ENCODE measurements at regions not wholly inside any gene's neighbourhood (a gene's known extent, or its start where the extent isn't known, plus 50 kb on each side); places are given as distances from the start of the nearest gene placed in this dataset.

GRCh38 chr18:67354692-67355091 lies 161.8 kb downstream of the DSEL start:
- Histone ChIP-seq H3K4me3 (ENCODE audit: low read depth in 1 of 3, low read length in 3 of 3) (no peak overlapping the region), H3K27me3 (ENCODE audit: control insufficient read depth in 4 of 4, insufficient read depth in 4 of 4, low read length in 3 of 4) (no peaks in the 10 kb centered on the region), H3K9ac (ENCODE audit: low read depth in 1 of 2, low read length in 2 of 2) (no peak overlapping the region), H3K27ac (ENCODE audit: low read depth in 1 of 2, low read length in 2 of 2) (no peak overlapping the region), H3K36me3 (ENCODE audit: control insufficient read depth in 4 of 4, insufficient read depth in 3 of 4, low read depth in 1 of 4, low read length in 3 of 4) (no peaks in the 10 kb centered on the region), H3K9me3 (ENCODE audit: control insufficient read depth in 4 of 4, low read length in 3 of 4) (no peaks in the 10 kb centered on the region), H3K4me1 (ENCODE audit: control insufficient read depth in 4 of 4, insufficient read depth in 4 of 4, low read length in 3 of 4) (no peaks in the 10 kb centered on the region)
- WGBS: 88% methylated on average over 4 of the region's 4 CpGs
- TF ChIP-seq GABPA (IDR thresholded peaks at IDR 0.05 in 1 of 2, conservative IDR thresholded peaks at IDR 0.05 in 1 of 2) (no peak), REST (IDR thresholded peaks at IDR 0.05) (no peak), NR2F2 (IDR thresholded peaks at IDR 0.05) (no peak), FOXA1 (IDR thresholded peaks at IDR 0.05) (no peak), SP1 (IDR thresholded peaks at IDR 0.05) (no peak), TAF1 (conservative IDR thresholded peaks at IDR 0.05) (no peak), YY1 (IDR thresholded peaks at IDR 0.05) (no peak), ATF3 (IDR thresholded peaks at IDR 0.05) (no peak), RXRA (IDR thresholded peaks at IDR 0.05) (no peak), HNF4A (conservative IDR thresholded peaks at IDR 0.05) (no peak)
- TF ChIP-seq, protein P1, sequence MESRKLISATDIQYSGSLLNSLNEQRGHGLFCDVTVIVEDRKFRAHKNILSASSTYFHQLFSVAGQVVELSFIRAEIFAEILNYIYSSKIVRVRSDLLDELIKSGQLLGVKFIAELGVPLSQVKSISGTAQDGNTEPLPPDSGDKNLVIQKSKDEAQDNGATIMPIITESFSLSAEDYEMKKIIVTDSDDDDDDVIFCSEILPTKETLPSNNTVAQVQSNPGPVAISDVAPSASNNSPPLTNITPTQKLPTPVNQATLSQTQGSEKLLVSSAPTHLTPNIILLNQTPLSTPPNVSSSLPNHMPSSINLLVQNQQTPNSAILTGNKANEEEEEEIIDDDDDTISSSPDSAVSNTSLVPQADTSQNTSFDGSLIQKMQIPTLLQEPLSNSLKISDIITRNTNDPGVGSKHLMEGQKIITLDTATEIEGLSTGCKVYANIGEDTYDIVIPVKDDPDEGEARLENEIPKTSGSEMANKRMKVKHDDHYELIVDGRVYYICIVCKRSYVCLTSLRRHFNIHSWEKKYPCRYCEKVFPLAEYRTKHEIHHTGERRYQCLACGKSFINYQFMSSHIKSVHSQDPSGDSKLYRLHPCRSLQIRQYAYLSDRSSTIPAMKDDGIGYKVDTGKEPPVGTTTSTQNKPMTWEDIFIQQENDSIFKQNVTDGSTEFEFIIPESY (IDR thresholded peaks at IDR 0.05): no peak
- TF ChIP-seq, protein P2, sequence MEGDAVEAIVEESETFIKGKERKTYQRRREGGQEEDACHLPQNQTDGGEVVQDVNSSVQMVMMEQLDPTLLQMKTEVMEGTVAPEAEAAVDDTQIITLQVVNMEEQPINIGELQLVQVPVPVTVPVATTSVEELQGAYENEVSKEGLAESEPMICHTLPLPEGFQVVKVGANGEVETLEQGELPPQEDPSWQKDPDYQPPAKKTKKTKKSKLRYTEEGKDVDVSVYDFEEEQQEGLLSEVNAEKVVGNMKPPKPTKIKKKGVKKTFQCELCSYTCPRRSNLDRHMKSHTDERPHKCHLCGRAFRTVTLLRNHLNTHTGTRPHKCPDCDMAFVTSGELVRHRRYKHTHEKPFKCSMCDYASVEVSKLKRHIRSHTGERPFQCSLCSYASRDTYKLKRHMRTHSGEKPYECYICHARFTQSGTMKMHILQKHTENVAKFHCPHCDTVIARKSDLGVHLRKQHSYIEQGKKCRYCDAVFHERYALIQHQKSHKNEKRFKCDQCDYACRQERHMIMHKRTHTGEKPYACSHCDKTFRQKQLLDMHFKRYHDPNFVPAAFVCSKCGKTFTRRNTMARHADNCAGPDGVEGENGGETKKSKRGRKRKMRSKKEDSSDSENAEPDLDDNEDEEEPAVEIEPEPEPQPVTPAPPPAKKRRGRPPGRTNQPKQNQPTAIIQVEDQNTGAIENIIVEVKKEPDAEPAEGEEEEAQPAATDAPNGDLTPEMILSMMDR (IDR thresholded peaks at IDR 0.05; ENCODE audit: low read depth, low read length, missing input control): no peak
- no peak for DNase-seq (ENCODE audit: low spot score)

DNA sequence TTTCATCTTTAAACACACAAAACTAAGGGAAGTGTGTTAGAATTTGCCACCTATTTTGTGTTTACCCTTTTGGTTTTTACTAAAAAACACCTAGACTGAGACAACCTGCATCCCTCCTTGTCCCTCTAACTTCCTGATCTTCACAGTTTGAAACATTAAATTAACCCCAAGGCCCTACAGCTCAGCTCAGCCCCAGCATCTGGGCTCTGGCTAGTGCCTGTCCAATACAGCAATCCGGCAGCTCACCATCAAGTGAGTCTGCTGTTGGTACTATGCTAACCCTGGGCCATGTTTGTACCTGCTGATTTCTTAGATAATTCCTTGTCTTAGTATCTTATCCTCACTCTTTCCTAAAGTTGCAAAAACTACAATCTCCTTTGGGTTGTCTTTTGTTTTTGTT lies 162.4 kb downstream of the DSEL start:
- Histone ChIP-seq H3K4me1 (ENCODE audit: control insufficient read depth in 4 of 4, insufficient read depth in 4 of 4, low read length in 3 of 4) (no peaks in the 10 kb centered on the region), H3K27ac (ENCODE audit: low read depth in 1 of 2, low read length in 2 of 2) (no peak overlapping the region), H3K9ac (ENCODE audit: low read depth in 1 of 2, low read length in 2 of 2) (no peak overlapping the region), H3K9me3 (ENCODE audit: control insufficient read depth in 4 of 4, low read length in 3 of 4) (no peaks in the 10 kb centered on the region), H3K36me3 (ENCODE audit: control insufficient read depth in 4 of 4, insufficient read depth in 3 of 4, low read depth in 1 of 4, low read length in 3 of 4) (no peaks in the 10 kb centered on the region), H3K27me3 (ENCODE audit: control insufficient read depth in 4 of 4, insufficient read depth in 4 of 4, low read length in 3 of 4) (no peaks in the 10 kb centered on the region), H3K4me3 (ENCODE audit: low read depth in 1 of 3, low read length in 3 of 3) (no peak overlapping the region)
- 6% methylated on average over 1 of the region's 1 CpG for WGBS
- no peak for DNase-seq (ENCODE audit: low spot score)
- TF ChIP-seq FOXA2 (IDR thresholded peaks at IDR 0.05): no peak
- no peak for TF ChIP-seq RAD21 (IDR thresholded peaks at IDR 0.05)
- no peak for TF ChIP-seq HNF4A (conservative IDR thresholded peaks at IDR 0.05)
- no peak for TF ChIP-seq EGR1 (IDR thresholded peaks at IDR 0.05; ENCODE audit: low read depth in 2 of 2)
- TF ChIP-seq SP1 (IDR thresholded peaks at IDR 0.05): no peak
- no peak for TF ChIP-seq ATF3 (IDR thresholded peaks at IDR 0.05)
- TF ChIP-seq RXRA (IDR thresholded peaks at IDR 0.05): no peak
- TF ChIP-seq, protein P1 (IDR thresholded peaks at IDR 0.05): no peak
- no peak for TF ChIP-seq HNF4G (IDR thresholded peaks at IDR 0.05)
- TF ChIP-seq, protein P2 (IDR thresholded peaks at IDR 0.05; ENCODE audit: low read depth, low read length, missing input control): no peak
- no peak for TF ChIP-seq GABPA (IDR thresholded peaks at IDR 0.05 in 1 of 2, conservative IDR thresholded peaks at IDR 0.05 in 1 of 2)
- no peak for TF ChIP-seq NR2F2 (IDR thresholded peaks at IDR 0.05)

All from liver (tissue), 8 donors.